IPS DF 19.7 (cell line): ENCODE measurements at regions not wholly inside any gene's neighbourhood (a gene's known extent, or its start where the extent isn't known, plus 50 kb on each side); places are given as distances from the start of the nearest gene placed in this dataset.
A peak's percentile ranks its signal among the peaks of the same experiment; 100 is the strongest.

Source experiments
- DNase-seq: peaks from one replicate; pipeline ENCODE4 v3.0.0-alpha.2; 2013; ENCODE audit warnings: low read depth, low spot score

- no peak for DNase-seq
Observed at GRCh38 chr5:38718771-38719391, 126.9 kb upstream of the OSMR start.

- DNase-seq: no peak
Observed at GRCh38 chr5:38719403-38719802, 126.4 kb upstream of the OSMR start.

- DNase-seq: no peak
Observed at GRCh38 chr5:38719916-38720315, 125.9 kb upstream of the OSMR start.

GRCh38 chr5:38720554-38721361, 125.1 kb upstream of the OSMR start:
- no peak for DNase-seq

GRCh38 chr5:38722918-38723317, 122.9 kb upstream of the OSMR start:
- DNase-seq: no peak

GRCh38 chr5:38723426-38723825, 122.4 kb upstream of the OSMR start:
- no peak for DNase-seq

- DNase-seq: no peak
Observed at GRCh38 chr5:38724301-38725030, 121.3 kb upstream of the OSMR start.

GRCh38 chr5:38725371-38725865, 120.4 kb upstream of the OSMR start:
- DNase-seq: no peak

- DNase-seq: no peak
Observed at GRCh38 chr5:38726279-38726678, 119.5 kb upstream of the OSMR start.

- no peak for DNase-seq
Observed at GRCh38 chr5:38728029-38728428, 117.8 kb upstream of the OSMR start.

- no peak for DNase-seq
Observed at GRCh38 chr5:38731461-38731860, 114.4 kb upstream of the OSMR start.

- DNase-seq: peak; percentile 25
Observed at GRCh38 chr5:38734353-38734752, 111.5 kb upstream of the OSMR start.

- no peak for DNase-seq
Observed at GRCh38 chr5:38736089-38736488, 109.7 kb upstream of the OSMR start.

GRCh38 chr5:38737976-38738375, 107.8 kb upstream of the OSMR start:
- DNase-seq: no peak

- no peak for DNase-seq
Observed at GRCh38 chr5:38739011-38739704, 106.7 kb upstream of the OSMR start.

GRCh38 chr5:38739705-38740045, 106.1 kb upstream of the OSMR start:
- no peak for DNase-seq

GRCh38 chr5:38742821-38743220, 103.0 kb upstream of the OSMR start:
- DNase-seq: no peak

- DNase-seq: no peak
Observed at GRCh38 chr5:38743562-38743961, 102.2 kb upstream of the OSMR start.

- DNase-seq: no peak
Observed at GRCh38 chr5:38745836-38746732, 99.7 kb upstream of the OSMR start.

- no peak for DNase-seq
Observed at GRCh38 chr5:38749861-38750260, 96.0 kb upstream of the OSMR start.

GRCh38 chr5:38751103-38751502, 94.7 kb upstream of the OSMR start:
- no peak for DNase-seq
